ENCODE measurements at regions not wholly inside any gene's neighbourhood (a gene's known extent, or its start where the extent isn't known, plus 50 kb on each side); places are given as distances from the start of the nearest gene placed in this dataset.
"Not testable (repeated sequence)": the region's sequence is repeated elsewhere in the genome, so short reads cannot be mapped to it uniquely, and the experiment has no call there.

DNA sequence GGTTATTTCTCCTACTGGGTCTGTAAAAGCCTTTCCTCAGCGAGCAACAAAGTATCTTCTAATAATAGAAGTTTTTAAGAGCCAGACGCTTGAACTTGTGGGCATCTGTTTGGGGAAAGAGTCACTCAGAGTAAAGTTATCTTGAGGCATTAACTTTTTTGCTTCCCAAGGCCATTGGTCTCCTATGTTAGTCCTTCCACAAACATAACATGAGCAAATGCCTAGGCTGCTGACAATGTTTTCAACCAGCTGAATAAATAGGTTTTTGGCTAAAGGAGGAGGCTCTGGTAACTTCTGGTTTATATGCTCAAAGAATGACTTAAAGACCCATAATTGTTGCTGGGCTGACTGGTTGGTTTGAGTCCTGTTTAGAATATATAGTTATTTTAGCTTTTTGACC is 213.5 kb upstream of the SYNCRIP start:
- Histone ChIP-seq H3K4me1 (ENCODE audit: insufficient read depth, low read length) (no peaks in the 10 kb centered on the region), H3K27me3 (ENCODE audit: low read length) (no peaks in the 10 kb centered on the region), H3K4me2 (ENCODE audit: low read length) (no peak overlapping the region), H3K79me2 (ENCODE audit: low read length) (no peaks in the 10 kb centered on the region), H3K36me3 (ENCODE audit: low read depth, low read length) (no peaks in the 10 kb centered on the region), H2AFZ (ENCODE audit: low read length) (no peak overlapping the region), H3F3A (ENCODE audit: low read length, unreplicated experiment) (no peaks in the 10 kb centered on the region), H3K9me2 (replicated peaks; ENCODE audit: low read length) (no peaks in the 10 kb centered on the region), H3K4me3 (ENCODE audit: low read length) (no peak overlapping the region), H3K9me3 (ENCODE audit: low read length) (no peaks in the 10 kb centered on the region), H3K27ac (ENCODE audit: low read length) (no peak overlapping the region), H4K20me1 (ENCODE audit: low read length) (no peaks in the 10 kb centered on the region), H3K9ac (ENCODE audit: low read length) (no peak overlapping the region)
- ChIA-PET CTCF (no interaction called here), POLR2A (ENCODE audit: unreplicated experiment) (no interaction called here)
- BruUV-seq (replicated peaks), result no TSS peak
- TF ChIP-seq EZH2 (IDR thresholded peaks at IDR 0.05; ENCODE audit: low read length, unreplicated experiment) (no peak), EZH2phosphoT487 (IDR thresholded peaks at IDR 0.05; ENCODE audit: borderline replicate concordance, low read length) (no peak)
- TF ChIP-seq, protein P1, sequence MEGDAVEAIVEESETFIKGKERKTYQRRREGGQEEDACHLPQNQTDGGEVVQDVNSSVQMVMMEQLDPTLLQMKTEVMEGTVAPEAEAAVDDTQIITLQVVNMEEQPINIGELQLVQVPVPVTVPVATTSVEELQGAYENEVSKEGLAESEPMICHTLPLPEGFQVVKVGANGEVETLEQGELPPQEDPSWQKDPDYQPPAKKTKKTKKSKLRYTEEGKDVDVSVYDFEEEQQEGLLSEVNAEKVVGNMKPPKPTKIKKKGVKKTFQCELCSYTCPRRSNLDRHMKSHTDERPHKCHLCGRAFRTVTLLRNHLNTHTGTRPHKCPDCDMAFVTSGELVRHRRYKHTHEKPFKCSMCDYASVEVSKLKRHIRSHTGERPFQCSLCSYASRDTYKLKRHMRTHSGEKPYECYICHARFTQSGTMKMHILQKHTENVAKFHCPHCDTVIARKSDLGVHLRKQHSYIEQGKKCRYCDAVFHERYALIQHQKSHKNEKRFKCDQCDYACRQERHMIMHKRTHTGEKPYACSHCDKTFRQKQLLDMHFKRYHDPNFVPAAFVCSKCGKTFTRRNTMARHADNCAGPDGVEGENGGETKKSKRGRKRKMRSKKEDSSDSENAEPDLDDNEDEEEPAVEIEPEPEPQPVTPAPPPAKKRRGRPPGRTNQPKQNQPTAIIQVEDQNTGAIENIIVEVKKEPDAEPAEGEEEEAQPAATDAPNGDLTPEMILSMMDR (conservative IDR thresholded peaks at IDR 0.05; ENCODE audit: low read depth, low read length), result no peak
- ATAC-seq (no peak), DNase-seq (no peak)
- intact Hi-C loops (cut with micrococcal nuclease), result no loop called here

DNA sequence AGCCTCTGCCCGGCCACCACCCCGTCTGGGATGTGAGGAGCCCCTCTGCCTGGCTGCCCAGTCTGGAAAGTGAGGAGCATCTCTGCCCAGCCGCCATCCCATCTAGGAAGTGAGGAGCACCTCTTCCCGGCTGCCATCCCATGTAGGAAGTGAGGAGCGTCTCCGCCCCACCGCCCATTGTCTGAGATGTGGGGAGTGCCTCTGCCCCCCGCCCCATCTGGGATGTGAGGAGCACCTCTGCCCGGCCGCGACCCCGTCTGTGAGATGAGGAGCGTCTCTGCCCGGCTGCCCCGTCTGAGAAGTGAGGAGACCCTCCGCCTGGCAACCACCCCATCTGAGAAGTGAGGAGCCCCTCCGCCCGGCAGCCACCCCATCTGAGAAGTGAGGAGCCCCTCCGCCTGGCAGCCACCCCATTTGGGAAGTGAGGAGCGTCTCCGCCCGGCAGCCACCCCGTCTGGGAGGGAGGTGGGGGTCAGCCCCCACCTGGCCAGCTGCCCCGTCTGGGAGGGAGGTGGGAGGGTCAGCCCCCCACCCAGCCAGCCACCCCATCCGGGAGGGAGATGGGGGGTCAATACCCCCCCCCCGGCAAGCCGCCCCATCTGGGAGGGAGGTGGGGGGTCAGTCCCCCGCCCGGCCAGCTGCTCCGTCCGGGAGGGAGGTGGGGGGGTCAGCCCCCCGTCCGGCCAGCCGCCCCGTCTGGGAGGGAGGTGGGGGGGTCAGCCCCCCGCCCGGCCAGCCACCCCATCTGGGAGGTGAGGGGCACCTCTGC is 195.8 kb upstream of the SYNCRIP start:
- H3F3A ChIP-seq (ENCODE audit: low read length, unreplicated experiment); H3K4me2 ChIP-seq (ENCODE audit: low read length); BruUV-seq (replicated peaks); H3K27me3 ChIP-seq (ENCODE audit: low read length); intact Hi-C loops (cut with micrococcal nuclease); H2AFZ ChIP-seq (ENCODE audit: low read length); POLR2A ChIA-PET (ENCODE audit: unreplicated experiment); H3K27ac ChIP-seq (ENCODE audit: low read length); H3K4me3 ChIP-seq (ENCODE audit: low read length); H3K4me1 ChIP-seq (ENCODE audit: insufficient read depth, low read length); H4K20me1 ChIP-seq (ENCODE audit: low read length); H3K9ac ChIP-seq (ENCODE audit: low read length); ATAC-seq; H3K36me3 ChIP-seq (ENCODE audit: low read depth, low read length); DNase-seq; H3K9me2 ChIP-seq (replicated peaks; ENCODE audit: low read length); CTCF ChIA-PET; H3K79me2 ChIP-seq (ENCODE audit: low read length); H3K9me3 ChIP-seq (ENCODE audit: low read length): not testable (repeated sequence)

DNA sequence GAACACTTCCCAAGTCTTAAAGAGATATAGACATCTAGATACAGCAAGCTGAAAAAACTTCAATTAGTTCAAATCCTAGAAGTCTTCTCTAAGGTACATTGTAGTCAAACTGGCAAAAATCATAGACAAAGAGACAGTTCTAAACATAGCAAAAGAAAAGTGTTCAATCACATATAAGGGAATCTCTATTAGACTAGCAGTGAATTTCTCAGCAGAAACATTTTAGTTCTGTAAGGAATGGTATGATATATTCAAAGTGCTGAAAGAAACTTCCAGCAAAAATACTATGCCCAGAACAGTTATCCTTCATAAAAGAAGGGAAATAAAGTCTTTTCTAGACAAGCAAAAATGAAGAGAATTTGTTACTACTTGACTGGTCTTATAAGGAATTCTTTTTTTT is 186.3 kb upstream of the SYNCRIP start:
- H3K4me2 ChIP-seq (ENCODE audit: low read length), result no peak overlapping the region
- H3K4me3 ChIP-seq (ENCODE audit: low read length), result no peak overlapping the region
- H3K79me2 ChIP-seq (ENCODE audit: low read length), result no peaks in the 10 kb centered on the region
- DNase-seq (no peak), ATAC-seq (no peak)
- no peaks in the 10 kb centered on the region for H3F3A ChIP-seq (ENCODE audit: low read length, unreplicated experiment)
- no peak overlapping the region for H3K9ac ChIP-seq (ENCODE audit: low read length)
- no peaks in the 10 kb centered on the region for H4K20me1 ChIP-seq (ENCODE audit: low read length)
- H2AFZ ChIP-seq (ENCODE audit: low read length), result no peak overlapping the region
- H3K36me3 ChIP-seq (ENCODE audit: low read depth, low read length), result no peaks in the 10 kb centered on the region
- no TSS peak for BruUV-seq (replicated peaks)
- no peaks in the 10 kb centered on the region for H3K9me3 ChIP-seq (ENCODE audit: low read length)
- ChIA-PET CTCF (no interaction called here), POLR2A (ENCODE audit: unreplicated experiment) (no interaction called here)
- H3K27me3 ChIP-seq (ENCODE audit: low read length), result no peaks in the 10 kb centered on the region
- no peak for TF ChIP-seq EZH2phosphoT487 (IDR thresholded peaks at IDR 0.05; ENCODE audit: borderline replicate concordance, low read length)
- TF ChIP-seq, protein P1 (conservative IDR thresholded peaks at IDR 0.05; ENCODE audit: low read depth, low read length), result no peak
- no peak for TF ChIP-seq EZH2 (IDR thresholded peaks at IDR 0.05; ENCODE audit: low read length, unreplicated experiment)
- intact Hi-C loops (cut with micrococcal nuclease), result no loop called here
- H3K4me1 ChIP-seq (ENCODE audit: insufficient read depth, low read length), result no peaks in the 10 kb centered on the region
- no peaks in the 10 kb centered on the region for H3K9me2 ChIP-seq (replicated peaks; ENCODE audit: low read length)
- no peak overlapping the region for H3K27ac ChIP-seq (ENCODE audit: low read length)

All from PC-3 (cell line).